Heart left ventricle (tissue), 16 donors: ENCODE measurements at regions not wholly inside any gene's neighbourhood (a gene's known extent, or its start where the extent isn't known, plus 50 kb on each side); places are given as distances from the start of the nearest gene placed in this dataset.

ENCODE experiments used
- ATAC-seq, 4 donors: fragments of 200-7000 bp; cut with Tn5 transposase; one replicate each; pipeline ENCODE4 v1.9.1; 2020 to 2022; ENCODE audit warnings: moderate library complexity in 4 of 4, mild to moderate bottlenecking in 3 of 4, moderate number of reproducible peaks in 1 of 4
- DNase-seq, 5 donors: peaks; one replicate each; pipeline ENCODE4 v3.0.0-alpha.2; 2020
- H3K27ac ChIP-seq, 12 donors: fragments of 200-600 bp; sonication (generic) in 4 of 12; one replicate each; pipeline versions ENCODE4 v1.5.0 to v1.8.0; 2016 to 2022; ENCODE audit warnings: mild to moderate bottlenecking in 2 of 12
- H3K27me3 ChIP-seq, 9 donors: fragments of 200-600 bp; sonication (generic) in 2 of 9; one replicate each; pipeline versions ENCODE4 v1.5.1 to v1.8.0; 2016 to 2022; ENCODE audit warnings: mild to moderate bottlenecking in 3 of 9
- H3K36me3 ChIP-seq, 9 donors: fragments of 200-600 bp; sonication (generic) in 2 of 9; one replicate each; pipeline versions ENCODE4 v1.5.0 to v1.8.0; 2018 to 2022; ENCODE audit warnings: mild to moderate bottlenecking in 2 of 9
- H3K4me1 ChIP-seq, 12 donors: fragments of 200-600 bp; sonication (generic) in 4 of 12; one replicate each; pipeline versions ENCODE4 v1.5.0 to v1.8.0; 2016 to 2022; ENCODE audit warnings: mild to moderate bottlenecking in 3 of 12
- H3K4me3 ChIP-seq, 12 donors: fragments of 200-600 bp; sonication (generic) in 4 of 12; one replicate each; pipeline versions ENCODE4 v1.5.0 to v1.8.0; 2017 to 2022; ENCODE audit warnings: mild to moderate bottlenecking in 9 of 12, moderate library complexity in 4 of 12
- H3K9me3 ChIP-seq, 12 donors: fragments of 200-600 bp; sonication (generic) in 4 of 12; one replicate each; pipeline versions ENCODE4 v1.5.0 to v1.8.0; 2016 to 2022; ENCODE audit warnings: mild to moderate bottlenecking in 1 of 12
- CTCF ChIP-seq, 12 donors: fragments of 200-600 bp; sonication (generic) in 4 of 12; IDR thresholded peaks; one replicate each; pipeline versions ENCODE4 v1.5.0 to v1.8.0; 2018 to 2022; ENCODE audit warnings: antibody characterized with exemption in 12 of 12, mild to moderate bottlenecking in 5 of 12
- POLR2A ChIP-seq, 2 donors: fragments of 450-650 bp; IDR thresholded peaks; one replicate each; pipeline ENCODE4 v1.6.1; 2017; ENCODE audit warnings: antibody characterized with exemption in 2 of 2, mild to moderate bottlenecking in 2 of 2, moderate library complexity in 2 of 2
- WGBS, 4 donors: extraction: QIAGEN DNeasy Blood & Tissue Kit in 2 of 4; methylation state at CpG; one replicate each; pipeline versions ENCODE4 v1.1.5 to v1.1.7; 2013 to 2018; 5-methylcytosine and 5-hydroxymethylcytosine counted together
- intact Hi-C, 10 donors: fragments of 100-400 bp; cut with DNase I; formaldehyde crosslinking; loops; one replicate each; pipeline versions ENCODE4 v1.11.1 to v1.14.2; 2022
- donor health status: ischemic (EF 13 %, LVEDD 7.1; RV severe dilation, severe dysfunction).
- donor health status: healthy with polysubstance abuse.
- donor health status: DM: no; HTN: yes; CAD: no.
- donor health status: DM: no; HTN: no; CAD: no.
- donor health status: ischemic (EF 25% LVEDD 6.9; RV normal size, moderate dysfunction).
- donor health status: ischemic (EF 25% LVEDD 5.7; RV mildly dilated, moderate dysfunction).
- donor health status: healthy.
- donor health status: DM: yes; HTN: yes; CAD: no.
- donor health status: ischemic (EF 35%, LVEDD 5.7; RV mildly dilated, moderate dysfunction).
- donor health status: nonischemic (EF 11% LVEDD 7.7; RV severe dilation, severe dysfunction).
- donor health status: DM: yes; HTN: yes; CAD: no.
- donor health status: PGD.
- donor health status: ischemic (EF 29% LVEDD 5.4; RV normal size, mild dysfunction).
- donor health status: nonischemic (EF 23%, LVEDD 6.1; RV moderate dilation, normal function).

DNA sequence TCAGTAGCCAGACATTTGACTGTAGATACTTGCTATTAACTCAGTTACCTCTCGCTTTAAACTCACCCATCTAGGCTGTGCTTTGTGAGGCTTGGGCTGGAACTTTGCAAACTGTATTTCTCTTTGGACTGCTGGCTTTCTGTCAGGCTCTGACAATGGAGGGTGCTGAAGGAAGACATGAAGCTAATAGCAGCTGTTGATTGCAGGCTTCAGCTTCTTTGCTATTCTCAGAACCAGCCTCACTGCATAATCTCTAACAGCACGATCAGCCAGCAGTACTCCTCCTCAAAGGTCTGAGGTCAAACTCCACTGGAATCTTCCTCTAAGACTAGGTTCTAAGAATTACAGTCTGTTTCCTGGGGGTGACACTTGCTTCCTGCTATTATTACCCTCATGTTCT lies 295.6 kb downstream of the ZBBX start:
- Histone ChIP-seq H3K36me3 (no peaks in the 10 kb centered on the region), H3K27ac (no peak overlapping the region), H3K27me3 (no peaks in the 10 kb centered on the region), H3K4me1 (no peaks in the 10 kb centered on the region), H3K9me3 (no peaks in the 10 kb centered on the region), H3K4me3 (no peak overlapping the region)
- intact Hi-C loops, result no loop called here
- ATAC-seq (peak in 3 of 4 donors; percentile 48 to 53 (median 52)), DNase-seq (no peak)
- TF ChIP-seq CTCF (IDR thresholded peaks at IDR 0.05) (no peak), POLR2A (IDR thresholded peaks at IDR 0.05) (no peak)
- 27 to 38% (median 32%) methylated on average over 2 of the region's 2 CpGs for WGBS, 4 donors

- Histone ChIP-seq H3K27ac (no peak overlapping the region), H3K9me3 (no peaks in the 10 kb centered on the region), H3K4me1 (no peaks in the 10 kb centered on the region), H3K27me3 (no peaks in the 10 kb centered on the region), H3K36me3 (no peaks in the 10 kb centered on the region), H3K4me3 (no peak overlapping the region)
- TF ChIP-seq POLR2A (IDR thresholded peaks at IDR 0.05), result no peak
- no peak for TF ChIP-seq CTCF (IDR thresholded peaks at IDR 0.05)
- 62 to 71% (median 69%) methylated on average over 7 of the region's 7 CpGs for WGBS, 4 donors
- DNase-seq (no peak), ATAC-seq (no peak)
- intact Hi-C loops, result no loop called here
These were observed 302.0 kb downstream of the ZBBX start for GRCh38 chr3:167078070-167078622.

DNA sequence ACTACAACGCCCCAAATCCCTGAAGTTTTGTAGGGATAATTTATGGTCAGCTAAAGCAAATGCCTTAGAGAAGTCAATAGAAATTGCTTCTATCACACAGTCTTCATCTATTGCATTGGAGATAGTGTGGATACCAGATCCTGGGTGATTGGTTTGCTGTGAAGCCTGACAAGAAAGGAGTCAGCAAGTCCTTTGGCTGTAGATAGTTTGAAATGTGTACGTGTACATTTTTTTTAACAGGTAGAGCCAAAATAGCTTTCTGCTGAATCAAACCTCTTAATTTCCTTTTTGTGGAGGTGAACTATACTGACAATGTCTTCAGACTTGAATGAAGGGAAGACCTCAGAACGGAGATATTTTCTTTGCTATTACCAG lies 312.3 kb downstream of the ZBBX start:
- intact Hi-C loops, result no loop called here
- H3K4me3 ChIP-seq, result no peak overlapping the region
- no peaks in the 10 kb centered on the region for H3K9me3 ChIP-seq
- ATAC-seq, result no peak
- no peak for DNase-seq
- no peaks in the 10 kb centered on the region for H3K27me3 ChIP-seq
- WGBS, 4 donors, result 71 to 83% (median 74%) methylated on average over 3 of the region's 3 CpGs
- H3K27ac ChIP-seq, result no peak overlapping the region
- TF ChIP-seq POLR2A (IDR thresholded peaks at IDR 0.05) (no peak), CTCF (IDR thresholded peaks at IDR 0.05) (no peak)
- no peaks in the 10 kb centered on the region for H3K36me3 ChIP-seq
- H3K4me1 ChIP-seq, result no peaks in the 10 kb centered on the region

- H3K27ac ChIP-seq, result no peak overlapping the region
- H3K36me3 ChIP-seq, result no peaks in the 10 kb centered on the region
- no peaks in the 10 kb centered on the region for H3K4me1 ChIP-seq
- 69 to 75% (median 73%) methylated on average over 5 of the region's 5 CpGs for WGBS, 4 donors
- no peaks in the 10 kb centered on the region for H3K27me3 ChIP-seq
- ATAC-seq (no peak), DNase-seq (no peak)
- H3K9me3 ChIP-seq, result no peaks in the 10 kb centered on the region
- TF ChIP-seq POLR2A (IDR thresholded peaks at IDR 0.05) (no peak), CTCF (IDR thresholded peaks at IDR 0.05) (no peak)
- intact Hi-C loops, result no loop called here
- no peak overlapping the region for H3K4me3 ChIP-seq
These were observed 312.9 kb downstream of the ZBBX start for GRCh38 chr3:167066977-167067786.
